Central memory CD8-positive, alpha-beta T cell (primary cell): ENCODE measurements at regions not wholly inside any gene's neighbourhood (a gene's known extent, or its start where the extent isn't known, plus 50 kb on each side); places are given as distances from the start of the nearest gene placed in this dataset.

ENCODE experiments used
- ATAC-seq: fragments of 150-1000 bp; cut with Tn5 transposase; replicated peaks from 2 replicates; pipeline ENCODE4 v1.10.0; 2022; ENCODE audit warnings: mild to moderate bottlenecking, moderate FRiP score, moderate number of reproducible peaks; ENCODE audit not compliant: poor library complexity, severe bottlenecking; ENCODE audit errors: extremely low read depth
- DNase-seq, 2 donors: peaks; one replicate each; pipeline ENCODE4 v3.0.0; 2021; ENCODE audit warnings: low spot score in 2 of 2
- H3K27ac Mint-ChIP-seq: one replicate; pipeline ENCODE4 v1.8.0; 2022; ENCODE audit warnings: low read depth, mild to moderate bottlenecking, moderate library complexity, mixed read lengths
- H3K27me3 Mint-ChIP-seq: one replicate; pipeline ENCODE4 v1.8.0; 2022; ENCODE audit warnings: mixed read lengths
- H3K36me3 Mint-ChIP-seq: one replicate; pipeline ENCODE4 v1.8.0; 2022; ENCODE audit warnings: mild to moderate bottlenecking, moderate library complexity, mixed read lengths; ENCODE audit not compliant: insufficient read depth
- H3K4me1 Mint-ChIP-seq: one replicate; pipeline ENCODE4 v1.8.0; 2022; ENCODE audit warnings: mixed read lengths
- H3K4me3 Mint-ChIP-seq: one replicate; pipeline ENCODE4 v1.8.0; 2022; ENCODE audit warnings: mild to moderate bottlenecking, moderate library complexity, mixed read lengths
- H3K9me3 Mint-ChIP-seq: one replicate; pipeline ENCODE4 v1.8.0; 2022; ENCODE audit warnings: mixed read lengths

DNA sequence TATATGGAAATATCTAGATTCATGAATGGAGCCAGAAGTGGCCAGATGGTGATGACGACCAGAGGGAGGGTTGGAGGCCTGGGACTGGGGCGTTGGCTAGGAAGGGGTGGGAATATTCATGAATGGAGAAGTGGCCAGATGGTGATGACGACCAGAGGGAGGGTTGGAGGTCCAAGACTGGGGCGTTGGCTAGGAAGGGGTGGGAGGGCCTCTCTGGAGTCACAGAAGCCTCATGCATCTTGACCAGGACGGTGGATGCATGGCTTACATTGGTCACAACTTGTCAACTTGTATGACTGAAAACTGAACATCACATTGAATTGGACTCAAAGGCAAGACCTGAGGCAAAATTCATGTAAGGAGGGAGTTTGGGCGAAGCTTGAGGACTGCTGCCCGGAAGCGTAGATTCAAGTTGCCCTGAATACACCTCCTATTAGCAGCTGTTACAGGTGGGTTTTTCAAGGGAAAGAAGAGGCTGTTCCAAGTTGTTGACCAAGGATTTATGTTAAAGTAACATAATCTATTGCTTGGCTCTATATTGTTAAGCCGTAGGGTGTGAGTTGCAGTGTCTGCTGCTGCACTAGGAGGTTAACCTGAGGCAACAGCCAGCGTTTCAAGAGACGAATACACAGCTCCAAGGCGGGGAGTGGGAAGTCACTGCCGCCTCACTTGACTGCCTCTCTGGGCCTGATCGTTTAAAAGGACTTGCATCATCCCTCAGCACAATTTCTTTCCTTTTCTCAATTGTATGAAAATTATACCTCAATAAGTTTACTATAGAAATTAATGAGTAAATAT lies 55.1 kb upstream of the FAM20C start:
- DNase-seq (no peak), ATAC-seq (no peak)
- Mint-ChIP-seq H3K27me3 (peaks cover 14% of the 10 kb centered on the region), H3K4me1 (no peaks in the 10 kb centered on the region), H3K9me3 (no peaks in the 10 kb centered on the region), H3K36me3 (no peaks in the 10 kb centered on the region), H3K27ac (no peak overlapping the region), H3K4me3 (no peak overlapping the region)

- Mint-ChIP-seq H3K27ac (no peak overlapping the region), H3K4me1 (no peaks in the 10 kb centered on the region), H3K9me3 (no peaks in the 10 kb centered on the region), H3K4me3 (no peak overlapping the region), H3K36me3 (no peaks in the 10 kb centered on the region), H3K27me3 (peaks cover 14% of the 10 kb centered on the region)
- DNase-seq (no peak), ATAC-seq (no peak)
Observed at GRCh38 chr7:139131-139530, 53.2 kb upstream of the FAM20C start.

- no peaks in the 10 kb centered on the region for H3K9me3 Mint-ChIP-seq
- no peak overlapping the region for H3K27ac Mint-ChIP-seq
- H3K4me3 Mint-ChIP-seq: no peak overlapping the region
- no peaks in the 10 kb centered on the region for H3K36me3 Mint-ChIP-seq
- ATAC-seq (no peak), DNase-seq (no peak)
- H3K4me1 Mint-ChIP-seq: no peaks in the 10 kb centered on the region
- peaks cover 14% of the 10 kb centered on the region for H3K27me3 Mint-ChIP-seq
Observed at GRCh38 chr7:139561-140243, 52.7 kb upstream of the FAM20C start.

- H3K4me1 Mint-ChIP-seq: no peaks in the 10 kb centered on the region
- no peak overlapping the region for H3K27ac Mint-ChIP-seq
- ATAC-seq (no peak), DNase-seq (no peak)
- H3K36me3 Mint-ChIP-seq: no peaks in the 10 kb centered on the region
- no peak overlapping the region for H3K4me3 Mint-ChIP-seq
- H3K27me3 Mint-ChIP-seq: peaks cover 14% of the 10 kb centered on the region
- no peaks in the 10 kb centered on the region for H3K9me3 Mint-ChIP-seq
Observed at GRCh38 chr7:140996-141395, 51.4 kb upstream of the FAM20C start.

- H3K36me3 Mint-ChIP-seq: peaks cover 2% of the 10 kb centered on the region
Observed at GRCh38 chr7:142248-142941, 50.0 kb upstream of the FAM20C start.

More at GRCh38 chr7:142248-142941, 50.0 kb upstream of the FAM20C start:
- Mint-ChIP-seq H3K9me3 (no peaks in the 10 kb centered on the region), H3K27ac (no peak overlapping the region), H3K4me1 (no peaks in the 10 kb centered on the region), H3K27me3 (peaks cover 14% of the 10 kb centered on the region), H3K4me3 (no peak overlapping the region)
- ATAC-seq: no peak
- DNase-seq: no peak
